SK-N-SH treated with all-trans-retinoic acid at 6 μM for 48 hours (cell line): ENCODE measurements at regions not wholly inside any gene's neighbourhood (a gene's known extent, or its start where the extent isn't known, plus 50 kb on each side); places are given as distances from the start of the nearest gene placed in this dataset.

Source experiments
- BACH2 ChIP-seq: fragments of 250-450 bp; sonication (Bioruptor Pico); IDR thresholded peaks from 2 replicates; pipeline ENCODE4 v1.9.0; 2021; ENCODE audit warnings: mild to moderate bottlenecking, borderline replicate concordance
- PATZ1 ChIP-seq: fragments of 250-450 bp; sonication (Bioruptor Pico); IDR thresholded peaks from 2 replicates; pipeline ENCODE4 v1.8.0; 2020; ENCODE audit warnings: mild to moderate bottlenecking, moderate library complexity, borderline replicate concordance
- PPARA ChIP-seq: fragments of 250-450 bp; sonication (Bioruptor Pico); IDR thresholded peaks from 2 replicates; pipeline ENCODE4 v1.5.0; 2020; ENCODE audit warnings: mild to moderate bottlenecking, borderline replicate concordance
- ZC3H10 ChIP-seq: fragments of 250-450 bp; sonication (Bioruptor Pico); IDR thresholded peaks from 2 replicates; pipeline ENCODE4 v1.5.1; 2021; ENCODE audit warnings: mild to moderate bottlenecking, moderate library complexity
- ZFP30 ChIP-seq: fragments of 450-650 bp; formaldehyde crosslinking; IDR thresholded peaks from 2 replicates; pipeline ENCODE4 v1.5.0; 2022; ENCODE audit warnings: mild to moderate bottlenecking, moderate library complexity

- no peak for TF ChIP-seq ZC3H10 (CRISPR knock-in tag)
- no peak for TF ChIP-seq ZFP30 (CRISPR knock-in tag)
- no peak for TF ChIP-seq PATZ1 (CRISPR knock-in tag)
- no peak for TF ChIP-seq BACH2 (CRISPR knock-in tag)
- TF ChIP-seq PPARA (CRISPR knock-in tag): no peak
Measured at GRCh38 chr11:90465553-90465952, 242.7 kb upstream of the CHORDC1 start.
